ENCODE measurements at regions not wholly inside any gene's neighbourhood (a gene's known extent, or its start where the extent isn't known, plus 50 kb on each side); places are given as distances from the start of the nearest gene placed in this dataset.
A peak's percentile ranks its signal among the peaks of the same experiment; 100 is the strongest.

DNA sequence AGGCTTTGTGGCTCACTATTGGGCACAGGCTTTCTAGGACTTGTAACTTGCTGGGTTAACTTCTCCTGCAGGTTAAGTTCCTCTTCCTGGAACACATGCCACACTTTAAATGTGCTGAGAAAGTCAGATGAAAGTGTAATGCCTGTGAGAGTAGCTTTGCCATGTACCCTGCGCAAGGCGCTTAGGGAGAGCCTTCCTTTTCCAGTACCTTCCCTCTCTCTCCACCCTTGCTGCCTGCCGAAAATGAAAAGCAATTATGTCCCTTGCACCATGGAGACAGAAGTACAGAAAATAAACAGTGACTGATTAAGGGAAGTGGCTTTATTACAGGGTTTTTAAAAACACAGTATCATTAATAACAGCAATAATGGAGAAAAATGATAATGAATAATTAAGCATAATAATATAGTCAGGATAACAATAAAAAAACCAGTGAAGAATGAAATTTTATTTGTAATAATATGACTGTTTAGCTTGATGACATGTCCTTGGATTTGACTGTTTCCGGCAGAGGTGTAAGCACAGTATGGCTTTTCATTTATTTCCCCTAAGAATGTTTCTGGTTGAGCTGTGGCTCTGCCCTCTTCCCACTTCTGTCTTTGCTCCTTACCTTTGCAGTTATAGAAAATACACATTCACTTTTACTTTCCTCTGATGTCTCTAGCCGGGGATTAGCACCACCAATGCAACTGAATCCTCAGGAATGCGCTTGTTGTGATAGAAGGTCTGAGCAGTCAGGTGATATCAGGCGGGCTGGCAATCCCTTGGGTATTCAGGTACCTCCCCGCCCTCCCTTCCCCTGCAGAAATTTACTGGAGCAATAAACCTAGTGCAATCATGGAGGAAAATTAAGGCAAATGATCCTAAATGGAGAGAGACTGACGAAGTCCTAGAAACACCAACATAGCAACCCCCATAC is 472.3 kb upstream of the CITED2 start:
- DNase-seq: peak; percentile 25

DNA sequence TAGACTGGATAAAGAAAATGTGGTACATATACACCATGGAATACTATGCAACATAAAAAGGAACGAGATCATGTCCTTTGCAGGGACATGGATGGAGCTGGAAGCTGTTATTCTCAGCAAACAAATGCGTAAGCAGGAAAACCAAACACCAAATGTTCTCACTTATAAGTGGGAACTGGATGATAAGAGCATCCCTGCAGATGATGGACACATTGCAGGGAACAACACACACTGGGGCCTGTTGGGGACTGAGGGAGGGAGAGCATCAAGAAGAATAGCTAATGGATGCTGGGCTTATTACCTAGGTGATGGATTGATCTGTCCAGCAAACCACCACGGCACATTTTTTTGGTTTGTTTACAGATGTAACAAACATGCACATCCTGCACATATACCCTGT is 470.5 kb upstream of the CITED2 start:
- no peak for DNase-seq

DNA sequence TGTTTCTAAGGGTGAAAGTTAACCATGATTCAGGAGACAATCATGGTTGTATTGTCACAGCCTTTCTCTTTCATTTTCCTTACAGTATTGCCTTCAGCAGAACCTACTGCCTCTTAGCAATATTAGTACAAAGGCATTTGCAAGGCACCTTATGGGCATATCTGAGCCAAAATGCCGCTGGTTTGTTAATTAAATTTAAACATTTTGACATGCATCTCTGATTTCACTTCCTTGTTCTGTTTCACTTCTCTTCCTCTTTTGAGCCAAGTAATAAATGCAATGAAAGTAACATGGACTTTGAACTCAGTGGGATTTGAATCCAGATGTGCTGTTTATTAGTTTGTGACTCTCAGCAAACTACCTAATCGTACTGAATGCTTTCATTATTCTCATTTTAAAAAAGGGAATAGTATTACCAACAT is 467.4 kb upstream of the CITED2 start:
- DNase-seq: no peak

DNA sequence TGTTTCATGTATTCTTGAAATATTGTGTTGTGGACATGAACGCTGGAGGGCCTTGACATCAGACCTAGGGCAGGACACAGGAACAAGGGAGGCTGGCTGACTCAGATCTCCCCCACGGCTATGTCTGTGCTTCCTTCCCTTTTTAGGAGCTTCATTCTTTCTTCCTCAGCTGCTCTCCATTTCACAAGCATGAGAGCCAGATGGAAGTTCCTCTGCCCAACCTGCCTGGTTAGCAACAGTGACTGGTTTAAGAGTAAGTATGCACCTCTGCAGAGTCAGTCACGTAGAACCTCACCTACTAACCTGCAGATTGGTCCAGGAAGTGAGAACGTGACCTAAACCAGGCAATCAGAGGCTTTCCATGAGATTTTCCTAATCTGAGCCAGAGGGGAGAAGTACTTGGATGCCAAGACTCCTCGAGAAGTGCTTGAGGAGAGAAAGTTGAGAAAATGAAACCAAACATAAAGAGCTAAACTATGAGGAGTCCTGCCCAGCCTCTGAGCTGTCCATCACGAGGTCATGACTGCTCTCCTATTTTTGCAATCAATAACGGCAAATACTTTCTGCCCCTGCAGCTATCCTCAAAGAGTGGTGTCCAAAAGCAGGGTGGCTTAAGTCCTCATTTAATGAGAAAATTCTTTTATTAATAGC is 465.2 kb upstream of the CITED2 start:
- no peak for DNase-seq

DNA sequence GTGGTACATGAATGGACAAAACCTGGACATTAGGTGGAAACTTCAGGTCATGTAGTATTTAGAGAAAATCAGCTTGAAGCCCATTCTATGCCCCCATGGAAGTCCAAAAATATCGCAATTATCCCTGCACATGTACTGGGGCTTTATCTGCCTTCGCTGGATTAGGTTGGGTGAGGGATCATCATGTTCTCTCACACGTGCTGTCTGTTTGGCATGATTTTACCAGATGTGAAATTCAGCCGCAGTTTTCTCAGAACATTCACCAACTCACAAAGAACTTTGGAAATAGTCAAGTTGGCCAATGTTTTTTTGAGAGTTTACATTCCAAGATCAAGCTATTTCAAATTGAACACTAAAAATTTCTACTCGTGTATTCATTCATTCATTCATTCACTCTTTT is 459.8 kb upstream of the CITED2 start:
- no peak for DNase-seq

DNA sequence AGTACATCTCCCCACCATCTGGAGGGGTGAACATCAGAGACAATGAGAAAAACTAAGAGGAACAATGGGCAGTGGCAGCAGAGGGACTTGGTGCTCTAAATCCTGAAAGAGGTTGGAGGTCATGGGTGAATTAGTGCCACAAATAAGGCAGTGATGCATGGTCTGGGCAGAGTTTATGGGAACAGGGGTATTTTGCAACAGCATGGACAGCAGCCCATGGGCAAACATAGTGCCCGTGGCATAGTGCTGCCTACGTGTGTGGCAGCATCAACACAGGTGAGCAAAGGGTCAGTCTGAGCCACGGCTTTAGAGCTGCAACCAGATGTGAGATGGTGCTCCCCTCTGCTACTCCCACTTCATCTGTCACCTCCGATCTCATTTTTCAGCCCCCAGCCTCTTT is 459.1 kb upstream of the CITED2 start:
- DNase-seq: no peak

DNA sequence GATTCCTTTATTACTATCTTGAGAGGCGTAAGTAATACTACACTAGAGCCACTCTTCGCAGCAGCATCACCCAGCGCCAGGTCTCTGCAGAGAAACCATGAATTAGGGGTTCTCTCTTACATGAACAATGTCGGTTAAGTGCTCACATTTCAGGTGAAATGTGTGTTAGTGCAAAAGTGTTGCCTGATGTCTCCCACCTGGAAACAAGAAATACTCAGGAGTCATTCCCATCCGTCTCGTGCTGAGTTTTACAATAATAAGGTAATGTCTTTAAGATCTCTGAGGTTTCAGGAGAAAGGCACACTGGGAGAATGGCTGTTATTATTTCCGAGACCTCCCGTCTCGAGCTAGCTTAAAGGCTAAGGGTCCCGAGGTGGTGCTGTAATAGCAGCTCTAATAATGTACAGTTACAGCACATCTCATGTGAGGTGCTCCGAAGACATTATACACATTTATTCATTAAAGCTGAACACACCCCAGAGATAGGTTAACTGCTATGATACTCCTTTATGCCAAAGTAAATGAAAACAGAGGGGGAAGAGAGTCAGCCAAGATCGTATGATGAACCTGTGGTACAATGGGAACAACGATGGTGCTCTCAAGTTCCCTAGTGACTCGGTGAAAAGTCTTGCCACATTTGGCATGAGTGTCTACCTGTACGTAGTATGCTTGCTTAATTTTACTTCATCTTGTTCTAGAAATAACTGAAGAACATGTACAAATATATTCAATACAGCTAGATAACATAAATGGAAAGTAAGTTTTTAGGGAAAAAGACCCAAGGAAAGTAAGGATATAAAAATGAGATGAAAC is 458.3 kb upstream of the CITED2 start:
- DNase-seq: no peak

DNA sequence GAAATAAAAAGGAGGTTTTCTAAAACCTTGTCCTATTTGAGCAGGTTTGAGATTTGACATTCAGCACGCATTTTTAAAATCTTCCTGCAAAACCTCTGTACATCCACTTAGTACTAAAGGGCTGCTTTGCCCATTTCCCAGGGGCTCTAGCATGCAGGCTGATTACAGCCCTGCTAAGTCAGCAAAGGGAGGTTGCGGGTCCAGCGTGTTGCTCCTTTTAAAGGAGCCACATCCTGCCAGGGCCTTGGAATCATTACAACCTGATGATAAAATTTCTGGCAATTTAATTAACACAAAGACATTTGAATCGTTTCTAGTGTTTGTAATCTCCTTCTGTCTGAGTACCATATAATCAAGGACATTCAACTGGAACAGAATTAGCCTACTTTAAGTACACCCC is 455.1 kb upstream of the CITED2 start:
- no peak for DNase-seq

DNA sequence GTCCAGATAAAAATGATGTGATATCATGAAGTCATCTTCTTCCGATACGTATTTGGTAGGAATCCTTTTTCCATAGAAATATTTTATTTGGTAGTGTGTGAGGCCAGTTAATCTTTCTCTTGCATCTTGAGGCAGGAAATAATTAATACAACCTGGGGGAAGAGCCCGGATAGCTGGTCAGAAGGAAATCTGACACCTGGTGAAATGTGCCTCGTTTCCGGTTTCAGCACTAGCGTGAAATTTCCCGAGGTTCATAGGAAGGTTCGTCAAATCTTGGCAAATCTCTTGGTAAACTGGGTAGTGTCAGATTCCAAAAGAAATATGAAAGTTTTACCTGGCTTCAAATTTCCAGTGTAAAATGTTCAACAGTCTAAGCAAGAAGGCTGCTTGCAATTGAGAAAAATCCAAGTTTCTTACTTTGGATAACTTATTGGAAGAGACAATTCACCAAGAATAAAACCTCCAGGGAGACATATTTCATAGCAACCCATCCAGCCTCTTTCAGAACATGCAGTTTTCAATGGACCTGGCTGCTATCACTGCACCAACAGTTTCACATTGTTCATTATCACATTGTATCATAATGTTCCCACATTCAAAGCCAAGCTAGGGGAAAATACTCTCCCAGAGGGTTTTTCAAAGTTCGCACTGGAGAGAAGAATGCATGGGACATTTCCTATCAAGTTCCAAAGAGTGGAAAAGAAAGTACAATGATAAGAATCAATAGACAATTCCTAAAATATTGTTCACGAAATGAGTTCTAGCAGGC is 454.5 kb upstream of the CITED2 start:
- DNase-seq: no peak

DNA sequence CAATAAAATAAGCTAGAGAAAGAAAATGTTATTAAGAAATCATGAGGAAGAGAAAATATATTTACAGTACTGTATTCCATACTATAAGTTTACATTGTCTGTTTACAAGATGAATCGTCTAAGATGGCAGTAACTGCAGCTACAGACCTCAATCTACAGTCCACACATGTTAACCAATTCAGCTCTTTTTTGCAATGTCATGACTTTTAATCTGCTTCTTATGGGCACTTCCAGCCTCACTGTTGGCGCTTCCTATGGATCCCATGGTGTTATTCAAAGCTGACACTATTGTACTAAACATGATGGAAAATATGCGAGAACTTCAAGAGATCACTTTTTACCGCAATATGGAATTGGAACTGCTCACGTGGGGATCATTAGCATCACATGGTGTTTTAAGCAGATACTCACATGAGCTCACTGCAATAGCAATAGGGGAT is 451.5 kb upstream of the CITED2 start:
- DNase-seq: no peak

DNA sequence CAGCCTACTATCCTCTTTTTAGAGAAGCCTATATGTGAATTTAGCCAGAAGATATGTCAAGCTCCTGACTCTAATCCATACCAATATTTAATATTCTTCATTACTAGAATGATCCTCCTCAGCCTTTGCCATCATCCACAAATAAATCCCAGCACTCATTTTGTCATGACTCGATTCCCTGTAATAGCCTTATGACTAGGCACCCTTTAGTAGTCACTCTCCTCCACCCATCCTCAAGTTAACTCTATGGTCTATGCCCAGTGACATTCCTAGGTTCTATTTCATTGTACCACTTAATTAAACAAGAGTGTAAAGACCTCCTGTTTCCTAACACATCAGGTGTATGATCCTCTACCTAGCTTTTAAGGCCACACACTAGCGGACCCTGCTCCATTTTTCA is 450.4 kb upstream of the CITED2 start:
- DNase-seq: no peak

DNA sequence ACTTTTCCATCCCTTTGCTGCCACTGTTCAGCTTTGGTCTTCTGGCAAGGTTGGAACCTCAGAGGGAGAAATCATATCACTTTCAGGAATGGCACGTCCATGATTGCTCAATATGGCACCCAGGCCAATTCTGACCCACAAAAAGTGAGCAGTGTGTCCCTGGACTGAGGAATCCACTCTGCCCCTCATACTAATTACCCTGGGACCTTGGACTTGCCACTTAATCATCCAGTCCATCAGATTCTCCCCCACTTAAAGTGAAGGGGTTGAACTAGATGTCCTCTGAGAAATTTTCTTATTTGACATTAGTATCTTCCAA is 449.3 kb upstream of the CITED2 start:
- DNase-seq: no peak

DNA sequence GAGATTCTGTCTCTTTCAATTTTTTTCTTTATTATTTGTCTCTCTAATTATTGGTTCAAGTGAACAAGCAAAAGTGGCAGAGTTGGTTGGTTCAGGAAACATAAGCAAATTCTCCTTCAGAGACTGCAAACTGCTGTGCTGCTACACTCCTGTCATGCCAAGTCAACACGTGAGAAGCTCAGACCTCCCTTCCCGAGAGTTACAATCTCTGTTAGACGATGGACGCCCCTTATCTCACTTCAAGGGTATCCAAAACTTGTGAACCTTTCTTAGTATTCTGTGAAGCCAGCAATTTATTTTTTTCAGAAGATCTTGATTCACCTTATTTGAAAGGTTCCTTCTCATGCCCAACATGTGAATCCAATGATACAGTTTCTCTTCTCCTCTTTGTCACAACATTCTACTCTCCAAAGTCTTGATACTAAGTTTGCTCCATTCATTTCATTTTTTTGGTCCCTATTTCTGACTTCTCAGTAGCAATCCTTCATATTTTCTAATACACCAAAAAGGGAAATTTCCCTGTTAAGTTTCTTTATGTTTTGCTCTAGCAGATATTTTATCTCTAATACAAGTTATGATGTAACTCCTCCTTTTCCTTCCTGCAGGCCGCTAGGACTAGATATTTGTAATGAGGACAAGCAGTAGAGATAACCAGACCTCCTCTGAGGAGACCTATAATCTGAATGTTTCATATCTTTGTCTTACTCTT is 448.8 kb upstream of the CITED2 start:
- no peak for DNase-seq

DNA sequence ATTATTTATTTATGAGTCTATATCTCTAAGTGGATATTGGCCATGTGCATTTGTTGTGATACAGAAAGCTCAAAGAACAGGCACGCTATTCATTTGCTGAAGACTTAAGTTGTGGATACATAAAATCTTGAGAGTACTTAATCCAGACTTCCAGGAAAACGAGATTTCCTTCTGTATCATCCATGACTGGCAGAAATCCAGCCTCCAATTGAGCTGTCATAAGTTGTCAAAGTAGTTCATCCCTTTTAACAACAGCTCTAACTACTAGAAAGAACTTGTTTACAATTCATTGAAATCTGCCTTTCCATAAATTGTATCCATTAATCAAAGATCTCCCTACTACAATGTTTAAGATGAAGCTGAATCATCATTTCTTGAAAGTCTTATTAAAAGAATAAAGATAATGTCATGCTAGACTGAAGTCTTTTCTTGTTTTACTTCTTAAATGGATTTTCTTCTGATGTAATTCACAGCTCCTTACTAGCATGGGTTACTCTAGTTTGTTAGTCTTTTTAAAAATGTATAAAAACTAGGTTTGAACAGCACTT is 447.3 kb upstream of the CITED2 start:
- DNase-seq: no peak

DNA sequence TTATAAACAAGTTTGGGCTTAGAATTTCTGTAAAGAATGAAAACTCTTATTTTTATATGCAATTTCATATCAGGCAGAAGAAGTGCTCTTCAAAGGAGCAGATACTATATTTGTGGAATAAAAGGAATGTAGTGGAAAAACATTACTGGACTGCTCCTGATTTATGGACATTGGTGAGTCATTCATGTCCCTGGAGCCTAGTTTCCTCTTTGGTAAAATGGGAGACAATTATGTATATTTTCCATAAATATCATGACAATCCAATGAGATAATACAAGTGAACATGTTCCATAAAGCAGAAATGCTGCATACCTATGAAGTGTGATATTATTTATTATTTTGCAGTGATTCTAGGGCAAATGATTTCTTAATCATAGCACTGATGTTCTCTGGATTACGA is 445.8 kb upstream of the CITED2 start:
- DNase-seq: peak; percentile 61

DNA sequence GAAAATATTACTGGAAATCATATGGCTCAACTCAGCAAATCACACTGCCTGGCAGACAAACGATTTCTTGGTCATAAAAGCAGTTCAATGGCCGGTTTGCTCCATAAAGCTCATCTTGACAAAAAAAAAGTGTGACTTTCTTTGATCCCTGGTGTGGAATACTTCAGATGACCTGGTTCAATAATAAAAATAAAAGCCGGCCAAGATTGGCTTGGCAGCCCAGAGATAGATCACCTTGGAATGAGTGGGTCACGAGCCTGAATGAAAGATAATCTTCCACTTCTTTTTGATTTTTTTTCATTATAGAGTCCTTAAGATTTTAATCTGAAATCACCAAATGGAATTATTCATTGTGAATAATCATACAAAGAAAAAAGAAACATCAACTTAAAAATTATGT is 445.3 kb upstream of the CITED2 start:
- DNase-seq: no peak

DNA sequence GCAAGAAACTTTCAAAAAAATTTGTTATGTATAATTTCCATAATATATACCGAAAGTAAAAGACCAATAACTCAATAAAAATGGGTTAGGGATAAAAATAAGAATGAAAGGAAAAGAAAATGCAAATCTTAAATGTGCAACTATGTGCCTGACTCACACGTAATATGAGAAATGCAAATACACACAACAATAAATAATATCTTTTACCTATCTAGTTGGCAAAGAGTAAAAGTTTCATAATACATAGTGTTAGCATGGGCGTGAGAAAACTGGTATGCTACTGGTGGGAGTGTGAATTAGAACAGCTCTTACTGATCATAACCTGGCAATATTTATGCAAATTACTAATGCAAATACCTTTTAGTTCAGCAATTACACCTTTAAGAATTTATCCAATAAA is 438.5 kb upstream of the CITED2 start:
- no peak for DNase-seq

DNA sequence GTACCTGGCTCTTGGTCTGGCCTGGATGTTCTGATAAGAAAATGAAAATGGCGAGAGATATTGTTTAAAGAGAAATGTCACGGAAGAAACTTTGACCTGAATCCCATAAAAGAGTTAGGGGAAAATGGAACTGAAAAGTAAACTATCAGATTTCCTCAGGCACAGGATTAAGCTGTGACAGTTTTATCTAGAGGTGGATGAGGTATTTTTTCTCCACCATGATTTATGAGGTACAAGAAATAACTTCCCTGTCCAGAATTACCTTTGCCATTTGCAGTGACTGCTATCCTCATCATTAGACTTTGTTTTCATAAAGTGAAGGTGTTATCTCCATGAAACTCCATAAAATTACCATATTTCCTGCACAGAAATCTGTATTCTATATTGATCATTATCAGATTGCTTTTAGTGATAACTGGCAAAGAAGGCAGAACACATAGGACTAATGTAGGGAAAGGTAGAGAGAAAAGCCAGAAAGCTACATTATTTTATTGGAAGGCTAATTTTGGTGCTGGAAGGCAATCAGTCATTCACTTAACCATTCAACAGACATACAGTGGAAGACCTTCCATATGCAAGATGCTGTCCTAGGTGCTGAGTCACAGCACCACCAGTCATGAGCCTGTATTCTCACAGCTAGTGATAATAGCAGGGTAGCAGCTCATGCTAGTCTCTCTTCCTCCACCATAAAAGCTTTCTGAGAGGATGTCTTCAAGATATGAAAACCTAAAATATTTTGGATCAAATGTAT is 427.3 kb upstream of the CITED2 start:
- DNase-seq: no peak

DNA sequence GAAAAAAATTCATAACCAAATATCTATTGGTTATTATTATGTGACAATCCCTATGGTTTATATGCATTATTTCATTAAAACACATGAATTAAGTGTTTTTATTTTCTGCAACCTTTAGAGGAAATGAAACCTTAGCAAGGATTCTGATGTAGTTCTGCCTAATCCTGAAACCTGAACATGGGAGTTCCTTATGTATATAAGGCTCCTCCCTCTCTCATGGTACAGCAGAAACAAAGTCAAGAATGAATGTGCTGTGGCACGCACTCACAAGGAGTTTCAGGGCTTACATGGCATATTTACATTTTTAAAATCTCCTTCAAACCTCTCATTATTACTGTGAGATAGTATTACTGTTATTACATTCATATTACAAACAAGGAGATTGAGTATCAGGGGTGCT is 426.4 kb upstream of the CITED2 start:
- DNase-seq: no peak

DNA sequence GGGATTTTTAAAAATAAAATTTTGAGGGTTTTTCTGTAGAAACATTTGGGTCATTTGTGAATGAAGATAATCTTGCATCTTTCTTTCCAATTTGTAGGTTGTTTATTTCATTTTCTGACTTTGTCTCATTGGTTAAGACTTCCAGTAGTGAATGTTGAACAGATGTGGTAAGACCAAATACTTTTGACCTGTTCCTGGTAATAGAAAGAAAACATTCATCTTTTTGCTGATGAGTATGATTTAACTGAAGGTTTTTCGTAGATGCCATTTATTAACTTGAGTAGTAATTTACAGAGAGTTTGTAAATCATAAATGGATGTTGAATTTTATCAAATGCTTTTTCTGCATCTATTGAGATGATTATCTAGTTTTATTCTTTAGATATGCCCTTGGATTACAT is 416.1 kb upstream of the CITED2 start:
- DNase-seq: no peak

DNA sequence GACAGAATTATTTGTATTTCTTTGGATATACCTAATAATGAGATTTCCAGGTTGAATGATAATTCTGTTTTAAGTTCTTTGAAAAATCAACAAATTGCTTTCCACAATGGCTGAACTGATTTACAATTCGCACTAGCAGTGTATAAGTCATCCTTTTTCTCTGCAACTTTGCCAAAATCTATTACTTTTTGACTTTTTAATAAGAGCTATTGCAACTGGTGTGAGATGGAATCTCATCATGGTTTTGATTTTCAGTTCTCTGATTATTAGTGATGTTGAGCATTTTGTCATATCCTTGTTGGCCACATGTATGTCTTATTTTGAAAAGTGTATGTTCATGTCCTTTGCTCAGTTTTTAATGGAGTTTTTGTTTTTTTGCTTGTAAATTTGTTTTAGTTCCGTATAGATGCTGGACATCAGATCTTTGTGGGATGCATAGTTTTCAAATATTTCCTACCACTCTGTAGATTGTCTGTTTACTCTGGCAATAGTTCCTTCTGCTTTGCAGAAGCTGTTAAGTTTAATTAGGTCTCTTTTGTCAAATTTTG is 409.8 kb upstream of the CITED2 start:
- DNase-seq: no peak
